DMS53 (cell line): ENCODE measurements at regions not wholly inside any gene's neighbourhood (a gene's known extent, or its start where the extent isn't known, plus 50 kb on each side); places are given as distances from the start of the nearest gene placed in this dataset.
"Not testable (repeated sequence)": the region's sequence is repeated elsewhere in the genome, so short reads cannot be mapped to it uniquely, and the experiment has no call there.

ENCODE experiments used
- DNase-seq: peaks from one replicate; lab custom pipeline; 2025; lab: John Stamatoyannopoulos, UW

GRCh38 chr5:178063277-178063676, 50.1 kb upstream of the N4BP3 start:
- no peak for DNase-seq

- DNase-seq: peak; percentile 98
Observed at GRCh38 chr5:178058321-178059012, 54.9 kb upstream of the N4BP3 start.

GRCh38 chr5:178057839-178058238, 55.5 kb upstream of the N4BP3 start:
- peak; percentile 68 for DNase-seq

GRCh38 chr5:178056935-178057334, 56.4 kb upstream of the N4BP3 start:
- no peak for DNase-seq

GRCh38 chr5:178055536-178055935, 57.8 kb upstream of the N4BP3 start:
- not testable (repeated sequence) for DNase-seq

- not testable (repeated sequence) for DNase-seq
Observed at GRCh38 chr5:178052062-178052461, 56.0 kb upstream of the PROP1 start.

GRCh38 chr5:178050873-178051272, 54.8 kb upstream of the PROP1 start:
- DNase-seq: not testable (repeated sequence)

GRCh38 chr5:178047943-178048342, 51.9 kb upstream of the PROP1 start:
- DNase-seq: not testable (repeated sequence)

GRCh38 chr5:178046757-178047399, 50.8 kb upstream of the PROP1 start:
- DNase-seq: not testable (repeated sequence)

GRCh38 chr5:178045963-178046362, 49.9 kb upstream of the PROP1 start:
- DNase-seq: not testable (repeated sequence)
